ENCODE measurements at regions not wholly inside any gene's neighbourhood (a gene's known extent, or its start where the extent isn't known, plus 50 kb on each side); places are given as distances from the start of the nearest gene placed in this dataset.
A peak's percentile ranks its signal among the peaks of the same experiment; 100 is the strongest.

- no peaks in the 10 kb centered on the region for H3K9me3 ChIP-seq (ENCODE audit: low read depth)
- H3K36me3 ChIP-seq (replicated peaks; ENCODE audit: insufficient read depth, low read depth), result no peaks in the 10 kb centered on the region
- 84% methylated on average over 1 of the region's 1 CpG for WGBS (ENCODE audit: low lambda C conversion rate, missing lambda C conversion rate)
- H3K9me2 ChIP-seq (replicated peaks; ENCODE audit: insufficient read depth), result no peaks in the 10 kb centered on the region
- H2AFZ ChIP-seq, result no peak overlapping the region
- H3K79me2 ChIP-seq, result no peaks in the 10 kb centered on the region
- H4K20me1 ChIP-seq (ENCODE audit: insufficient read depth, poor library complexity, severe bottlenecking), result no peaks in the 10 kb centered on the region
- no peak overlapping the region for H3K4me2 ChIP-seq
- no peak overlapping the region for H3K4me3 ChIP-seq
- no peak overlapping the region for H3K27ac ChIP-seq
- DNase-seq (ENCODE audit: low spot score), result no peak
- H3K27me3 ChIP-seq, result no peaks in the 10 kb centered on the region
- TF ChIP-seq EZH2phosphoT487 (IDR thresholded peaks at IDR 0.05; ENCODE audit: low read depth, severe bottlenecking, unreplicated experiment), result no peak
- TF ChIP-seq, protein P1, sequence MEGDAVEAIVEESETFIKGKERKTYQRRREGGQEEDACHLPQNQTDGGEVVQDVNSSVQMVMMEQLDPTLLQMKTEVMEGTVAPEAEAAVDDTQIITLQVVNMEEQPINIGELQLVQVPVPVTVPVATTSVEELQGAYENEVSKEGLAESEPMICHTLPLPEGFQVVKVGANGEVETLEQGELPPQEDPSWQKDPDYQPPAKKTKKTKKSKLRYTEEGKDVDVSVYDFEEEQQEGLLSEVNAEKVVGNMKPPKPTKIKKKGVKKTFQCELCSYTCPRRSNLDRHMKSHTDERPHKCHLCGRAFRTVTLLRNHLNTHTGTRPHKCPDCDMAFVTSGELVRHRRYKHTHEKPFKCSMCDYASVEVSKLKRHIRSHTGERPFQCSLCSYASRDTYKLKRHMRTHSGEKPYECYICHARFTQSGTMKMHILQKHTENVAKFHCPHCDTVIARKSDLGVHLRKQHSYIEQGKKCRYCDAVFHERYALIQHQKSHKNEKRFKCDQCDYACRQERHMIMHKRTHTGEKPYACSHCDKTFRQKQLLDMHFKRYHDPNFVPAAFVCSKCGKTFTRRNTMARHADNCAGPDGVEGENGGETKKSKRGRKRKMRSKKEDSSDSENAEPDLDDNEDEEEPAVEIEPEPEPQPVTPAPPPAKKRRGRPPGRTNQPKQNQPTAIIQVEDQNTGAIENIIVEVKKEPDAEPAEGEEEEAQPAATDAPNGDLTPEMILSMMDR (IDR thresholded peaks at IDR 0.05; ENCODE audit: poor library complexity), result no peak
- no peaks in the 10 kb centered on the region for H3K4me1 ChIP-seq (ENCODE audit: insufficient read depth)
These were observed 1294.4 kb downstream of the CDH8 start for GRCh38 chr16:60741810-60742209.

DNA sequence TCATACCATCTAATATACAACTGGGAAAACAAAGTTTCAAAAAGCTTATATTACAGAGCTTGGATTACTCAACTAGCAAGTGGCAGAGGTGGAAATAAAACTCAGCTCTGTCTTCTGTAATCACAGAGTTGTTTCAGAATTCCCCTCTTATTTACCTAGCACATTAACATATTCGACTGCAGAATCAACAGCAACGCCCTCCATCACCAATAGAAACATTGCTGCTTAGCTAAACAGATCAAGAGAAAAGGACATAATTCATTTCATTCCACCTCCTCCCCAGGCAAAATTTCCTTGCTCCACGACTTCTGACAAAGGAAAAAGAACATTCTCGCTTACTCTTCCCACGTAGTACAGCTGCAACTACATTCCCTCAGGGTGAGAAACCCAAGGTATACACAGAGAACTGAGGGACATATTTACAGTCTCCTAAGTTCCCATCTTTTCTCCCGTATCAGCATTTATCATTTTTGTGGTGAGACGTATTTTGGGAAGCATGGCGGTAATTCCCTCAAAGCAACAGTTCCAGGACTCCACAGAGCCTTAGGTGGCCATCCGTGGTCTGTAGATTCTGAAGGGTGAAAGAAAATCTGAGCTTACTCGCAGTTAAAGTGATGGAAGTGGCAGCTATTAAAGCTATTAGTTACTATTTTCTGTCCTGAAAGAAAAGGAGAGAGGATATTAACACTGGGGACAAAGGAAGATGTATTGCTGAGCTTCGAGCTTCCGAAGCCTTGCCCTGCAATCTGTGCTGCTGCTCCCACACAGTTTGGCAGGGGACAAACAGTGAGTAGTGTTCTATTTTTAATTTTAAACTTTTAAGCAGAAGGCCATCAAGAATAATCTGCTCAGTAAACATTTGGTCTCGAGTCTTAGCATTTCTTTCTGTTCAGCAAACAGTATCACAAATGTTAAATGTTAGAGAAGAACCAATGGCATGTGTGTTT, 1296.2 kb downstream of the CDH8 start:
- Histone ChIP-seq H3K36me3 (replicated peaks; ENCODE audit: insufficient read depth, low read depth) (no peaks in the 10 kb centered on the region), H3K4me2 (no peak overlapping the region), H3K9me2 (replicated peaks; ENCODE audit: insufficient read depth) (no peaks in the 10 kb centered on the region), H3K27ac (no peak overlapping the region), H3K4me1 (ENCODE audit: insufficient read depth) (no peaks in the 10 kb centered on the region), H3K79me2 (no peaks in the 10 kb centered on the region), H2AFZ (peak overlapping the region; percentile 13), H3K9me3 (ENCODE audit: low read depth) (no peaks in the 10 kb centered on the region), H4K20me1 (ENCODE audit: insufficient read depth, poor library complexity, severe bottlenecking) (no peaks in the 10 kb centered on the region), H3K4me3 (no peak overlapping the region), H3K27me3 (no peaks in the 10 kb centered on the region)
- DNase-seq (ENCODE audit: low spot score), result no peak
- 64% methylated on average over 13 of the region's 13 CpGs for WGBS (ENCODE audit: low lambda C conversion rate, missing lambda C conversion rate)
- TF ChIP-seq EZH2phosphoT487 (IDR thresholded peaks at IDR 0.05; ENCODE audit: low read depth, severe bottlenecking, unreplicated experiment) (no peak), EZH2 (IDR thresholded peaks at IDR 0.05; ENCODE audit: borderline replicate concordance) (no peak)
- TF ChIP-seq, protein P1 (IDR thresholded peaks at IDR 0.05; ENCODE audit: poor library complexity), result no peak

GRCh38 chr16:60731329-60732050, 1304.7 kb downstream of the CDH8 start:
- H3K4me1 ChIP-seq (ENCODE audit: insufficient read depth), result no peaks in the 10 kb centered on the region

More at GRCh38 chr16:60731329-60732050, 1304.7 kb downstream of the CDH8 start:
- no peaks in the 10 kb centered on the region for H3K9me3 ChIP-seq (ENCODE audit: low read depth)
- H3K27ac ChIP-seq, result no peak overlapping the region
- no peaks in the 10 kb centered on the region for H4K20me1 ChIP-seq (ENCODE audit: insufficient read depth, poor library complexity, severe bottlenecking)
- H3K9me2 ChIP-seq (replicated peaks; ENCODE audit: insufficient read depth), result no peaks in the 10 kb centered on the region
- no peak for DNase-seq (ENCODE audit: low spot score)
- no peaks in the 10 kb centered on the region for H3K79me2 ChIP-seq
- no peak overlapping the region for H2AFZ ChIP-seq
- no peak overlapping the region for H3K4me2 ChIP-seq
- H3K36me3 ChIP-seq (replicated peaks; ENCODE audit: insufficient read depth, low read depth), result no peaks in the 10 kb centered on the region
- no peak overlapping the region for H3K4me3 ChIP-seq
- no peaks in the 10 kb centered on the region for H3K27me3 ChIP-seq
- WGBS (ENCODE audit: low lambda C conversion rate, missing lambda C conversion rate), result 42% methylated on average over 5 of the region's 5 CpGs
- TF ChIP-seq EZH2 (IDR thresholded peaks at IDR 0.05; ENCODE audit: borderline replicate concordance), result no peak
- TF ChIP-seq EZH2phosphoT487 (IDR thresholded peaks at IDR 0.05; ENCODE audit: low read depth, severe bottlenecking, unreplicated experiment), result no peak
- TF ChIP-seq, protein P1 (IDR thresholded peaks at IDR 0.05; ENCODE audit: poor library complexity), result no peak

Measured in hepatocyte (in vitro differentiated cells).